ENCODE measurements at regions not wholly inside any gene's neighbourhood (a gene's known extent, or its start where the extent isn't known, plus 50 kb on each side); places are given as distances from the start of the nearest gene placed in this dataset.

DNA sequence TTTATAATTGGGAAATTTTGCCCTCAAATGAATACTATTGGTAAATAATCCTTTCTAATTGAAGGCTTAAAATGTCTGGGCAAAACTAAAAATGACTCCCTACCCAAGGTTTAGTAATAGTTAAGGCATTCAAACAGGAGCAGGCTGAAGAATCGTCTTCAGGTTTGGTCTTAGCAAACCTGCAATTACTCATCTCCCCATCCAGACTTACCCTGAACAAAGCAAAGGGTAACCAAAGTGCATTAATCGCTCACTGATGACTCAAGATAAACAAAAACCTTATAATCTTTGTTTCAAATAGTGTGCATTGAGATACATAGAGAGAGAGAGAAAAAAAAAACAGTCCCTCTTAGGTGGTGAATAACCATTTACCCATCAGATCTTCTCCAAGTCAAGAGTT is 225.5 kb downstream of the BMP2 start:
- no peaks in the 10 kb centered on the region for H3K9me3 ChIP-seq
- H3K4me1 ChIP-seq (ENCODE audit: low read depth) = no peaks in the 10 kb centered on the region
- H3K36me3 ChIP-seq (ENCODE audit: low read depth) = no peaks in the 10 kb centered on the region
- DNase-seq (no peak), ATAC-seq (no peak)
- no peak overlapping the region for H3K4me3 ChIP-seq
- TF ChIP-seq, protein P1, sequence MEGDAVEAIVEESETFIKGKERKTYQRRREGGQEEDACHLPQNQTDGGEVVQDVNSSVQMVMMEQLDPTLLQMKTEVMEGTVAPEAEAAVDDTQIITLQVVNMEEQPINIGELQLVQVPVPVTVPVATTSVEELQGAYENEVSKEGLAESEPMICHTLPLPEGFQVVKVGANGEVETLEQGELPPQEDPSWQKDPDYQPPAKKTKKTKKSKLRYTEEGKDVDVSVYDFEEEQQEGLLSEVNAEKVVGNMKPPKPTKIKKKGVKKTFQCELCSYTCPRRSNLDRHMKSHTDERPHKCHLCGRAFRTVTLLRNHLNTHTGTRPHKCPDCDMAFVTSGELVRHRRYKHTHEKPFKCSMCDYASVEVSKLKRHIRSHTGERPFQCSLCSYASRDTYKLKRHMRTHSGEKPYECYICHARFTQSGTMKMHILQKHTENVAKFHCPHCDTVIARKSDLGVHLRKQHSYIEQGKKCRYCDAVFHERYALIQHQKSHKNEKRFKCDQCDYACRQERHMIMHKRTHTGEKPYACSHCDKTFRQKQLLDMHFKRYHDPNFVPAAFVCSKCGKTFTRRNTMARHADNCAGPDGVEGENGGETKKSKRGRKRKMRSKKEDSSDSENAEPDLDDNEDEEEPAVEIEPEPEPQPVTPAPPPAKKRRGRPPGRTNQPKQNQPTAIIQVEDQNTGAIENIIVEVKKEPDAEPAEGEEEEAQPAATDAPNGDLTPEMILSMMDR (IDR thresholded peaks at IDR 0.05) = no peak
- intact Hi-C loops (cut with DNase I, micrococcal nuclease) = no loop called here

DNA sequence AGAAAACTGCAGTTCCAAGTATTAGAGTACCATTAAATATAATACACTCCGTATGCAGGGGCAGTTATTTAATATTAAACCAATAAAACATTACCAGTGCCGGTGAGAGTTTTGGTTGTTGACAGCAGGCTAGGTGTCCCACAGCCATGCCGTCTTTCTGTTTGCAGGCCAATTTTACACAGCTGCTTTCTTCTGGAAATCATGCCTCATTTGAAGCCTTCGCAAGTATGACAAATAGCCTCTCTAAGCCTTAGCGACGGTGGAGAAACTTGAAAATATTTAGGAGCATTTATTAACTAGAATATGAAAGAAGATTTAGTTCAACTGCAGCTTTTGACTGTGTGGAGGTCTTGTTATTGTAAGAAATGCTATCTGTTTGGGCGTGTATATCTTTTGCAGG is 226.0 kb downstream of the BMP2 start:
- H3K9me3 ChIP-seq = no peaks in the 10 kb centered on the region
- TF ChIP-seq, protein P1 (IDR thresholded peaks at IDR 0.05) = no peak
- no peak for ATAC-seq
- intact Hi-C loops (cut with DNase I, micrococcal nuclease) = no loop called here
- H3K4me1 ChIP-seq (ENCODE audit: low read depth) = no peaks in the 10 kb centered on the region
- H3K4me3 ChIP-seq = no peak overlapping the region
- H3K36me3 ChIP-seq (ENCODE audit: low read depth) = no peaks in the 10 kb centered on the region
- DNase-seq = no peak

DNA sequence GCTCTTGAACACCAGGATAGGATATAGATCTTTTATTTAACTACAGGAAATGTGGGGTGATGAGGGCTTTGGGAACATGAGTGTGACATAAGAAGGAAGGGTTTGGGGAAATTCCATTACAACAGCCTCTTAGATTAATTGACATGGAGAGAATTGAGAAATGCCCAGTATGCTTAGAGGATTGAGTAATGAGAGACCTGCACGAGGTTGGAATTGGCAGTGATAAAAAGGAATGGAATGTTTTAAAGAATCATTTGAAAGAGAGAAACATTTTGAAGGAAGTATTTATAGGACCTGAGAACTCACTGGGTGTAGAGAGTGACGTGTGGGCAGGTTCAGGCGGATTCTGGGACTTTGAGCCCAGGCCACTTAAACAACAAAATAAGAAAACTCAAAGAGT is 227.0 kb downstream of the BMP2 start:
- Histone ChIP-seq H3K9me3 (no peaks in the 10 kb centered on the region), H3K4me1 (ENCODE audit: low read depth) (no peaks in the 10 kb centered on the region), H3K4me3 (no peak overlapping the region), H3K36me3 (ENCODE audit: low read depth) (no peaks in the 10 kb centered on the region)
- ATAC-seq (no peak), DNase-seq (no peak)
- TF ChIP-seq, protein P1 (IDR thresholded peaks at IDR 0.05) = no peak
- intact Hi-C loops (cut with DNase I, micrococcal nuclease) = no loop called here

DNA sequence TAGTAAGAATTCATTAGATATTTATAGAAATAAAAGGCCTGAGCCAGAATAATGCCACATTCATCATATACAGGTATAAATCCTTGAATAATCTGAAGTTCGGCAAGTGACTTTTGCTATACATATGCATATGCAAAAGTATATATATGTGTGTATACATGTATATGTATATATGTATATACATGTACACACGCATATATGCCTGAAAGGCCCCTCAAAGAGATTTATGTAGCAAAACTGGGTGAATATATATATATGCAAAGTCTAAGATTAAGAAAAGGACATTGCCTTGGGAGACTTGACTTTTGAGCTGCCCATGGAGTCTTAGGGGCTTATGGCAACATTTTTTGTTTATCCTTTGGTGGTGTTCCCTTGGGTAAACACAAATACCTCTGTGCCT is 231.4 kb downstream of the BMP2 start:
- TF ChIP-seq, protein P1 (IDR thresholded peaks at IDR 0.05) = no peak
- no peak for DNase-seq
- intact Hi-C loops (cut with DNase I, micrococcal nuclease) = no loop called here

DNA sequence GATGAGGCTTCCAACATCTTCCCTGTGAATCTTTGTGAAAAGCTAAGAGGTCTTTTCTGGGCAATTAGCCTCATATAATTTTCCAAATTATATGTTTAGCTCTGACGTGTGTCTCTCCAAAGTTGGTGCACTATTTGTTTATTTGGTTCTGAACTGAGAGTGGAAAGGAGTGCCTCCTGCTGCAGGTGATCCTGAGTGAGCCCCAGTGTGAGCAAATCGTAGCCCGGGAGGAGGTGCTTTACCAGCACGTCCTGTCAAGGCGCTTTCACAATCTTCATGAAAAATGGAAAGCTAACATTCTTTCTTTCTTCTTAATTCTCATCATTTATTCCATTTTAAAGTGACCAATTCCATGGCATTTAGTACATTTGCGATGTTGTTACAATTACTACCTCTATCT is 231.9 kb downstream of the BMP2 start:
- intact Hi-C loops (cut with DNase I, micrococcal nuclease) = no loop called here
- H3K36me3 ChIP-seq (ENCODE audit: low read depth) = no peaks in the 10 kb centered on the region
- ATAC-seq (no peak), DNase-seq (no peak)
- TF ChIP-seq, protein P1 (IDR thresholded peaks at IDR 0.05) = no peak
- H3K4me3 ChIP-seq = no peak overlapping the region
- H3K4me1 ChIP-seq (ENCODE audit: low read depth) = no peaks in the 10 kb centered on the region
- no peaks in the 10 kb centered on the region for H3K9me3 ChIP-seq

More for the DNA sequence above, 231.4 kb downstream of the BMP2 start:
- Histone ChIP-seq H3K9me3 (no peaks in the 10 kb centered on the region), H3K4me3 (no peak overlapping the region), H3K4me1 (ENCODE audit: low read depth) (no peaks in the 10 kb centered on the region), H3K36me3 (ENCODE audit: low read depth) (no peaks in the 10 kb centered on the region)
- no peak for ATAC-seq

DNA sequence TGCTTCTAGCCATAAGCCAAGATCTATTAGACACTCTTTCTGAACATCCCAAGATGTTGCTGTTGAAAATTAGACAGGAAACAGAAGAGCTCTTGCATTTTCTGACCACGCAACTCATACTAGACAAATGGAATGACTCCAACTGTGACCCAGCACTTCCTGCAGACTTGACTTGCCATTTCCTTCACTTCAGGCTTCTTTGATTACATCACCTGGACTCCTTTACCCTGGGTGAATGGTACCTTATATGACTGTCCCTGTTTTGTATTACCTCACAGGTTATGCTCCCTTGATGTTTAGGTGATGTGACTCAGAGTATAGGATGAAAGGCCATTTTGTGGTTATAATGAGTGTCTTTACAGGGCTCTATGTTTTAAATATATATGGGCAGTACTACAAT is 236.1 kb downstream of the BMP2 start:
- no peak for DNase-seq
- Histone ChIP-seq H3K4me1 (ENCODE audit: low read depth) (no peaks in the 10 kb centered on the region), H3K9me3 (peaks cover 3% of the 10 kb centered on the region), H3K36me3 (ENCODE audit: low read depth) (no peaks in the 10 kb centered on the region), H3K4me3 (no peak overlapping the region)
- intact Hi-C loops (cut with DNase I, micrococcal nuclease) = no loop called here
- no peak for ATAC-seq
- TF ChIP-seq, protein P1 (IDR thresholded peaks at IDR 0.05) = no peak
